RWPE2 (cell line): ENCODE measurements at regions not wholly inside any gene's neighbourhood (a gene's known extent, or its start where the extent isn't known, plus 50 kb on each side); places are given as distances from the start of the nearest gene placed in this dataset.

Source experiments
- ATAC-seq: fragments of 200-7000 bp; cut with Tn5 transposase; 3 replicates; pipeline ENCODE4 v1.9.1; 2021; ENCODE audit warnings: low read depth
- DNase-seq: peaks from one replicate; pipeline ENCODE4 v3.0.0-alpha.2; 2020; ENCODE audit warnings: low spot score
- H3K27ac ChIP-seq: fragments of 450-650 bp; 2 replicates; pipeline ENCODE4 v1.5.1; 2017; ENCODE audit warnings: mild to moderate bottlenecking; ENCODE audit not compliant: poor library complexity, severe bottlenecking
- H3K27me3 ChIP-seq: fragments of 250-450 bp; sonication (Bioruptor Pico); 2 replicates; pipeline ENCODE4 v1.5.1; 2021; ENCODE audit warnings: mild to moderate bottlenecking, moderate library complexity; ENCODE audit not compliant: insufficient read depth, poor library complexity, severe bottlenecking
- H3K36me3 ChIP-seq: fragments of 250-450 bp; sonication (Bioruptor Pico); 2 replicates; pipeline ENCODE4 v1.5.1; 2020; ENCODE audit warnings: low read depth, mild to moderate bottlenecking, moderate library complexity
- H3K4me1 ChIP-seq: fragments of 250-450 bp; sonication (Bioruptor Pico); 2 replicates; pipeline ENCODE4 v1.5.1; 2021; ENCODE audit warnings: mild to moderate bottlenecking, moderate library complexity; ENCODE audit not compliant: insufficient read depth, poor library complexity, severe bottlenecking
- H3K4me3 ChIP-seq: fragments of 250-450 bp; sonication (Bioruptor Pico); 2 replicates; pipeline ENCODE4 v1.5.1; 2021; ENCODE audit warnings: mild to moderate bottlenecking, moderate library complexity; ENCODE audit not compliant: severe bottlenecking
- H3K9me3 ChIP-seq: fragments of 250-450 bp; sonication (Bioruptor Pico); 2 replicates; pipeline ENCODE4 v1.5.1; 2021; ENCODE audit warnings: mild to moderate bottlenecking, moderate library complexity; ENCODE audit not compliant: severe bottlenecking
- TF ChIP-seq, protein P1 (sequence below): fragments of 450-650 bp; IDR thresholded peaks from one replicate; pipeline ENCODE4 v1.5.1; 2017; ENCODE audit warnings: mild to moderate bottlenecking, moderate library complexity; ENCODE audit not compliant: poor library complexity, severe bottlenecking

- Histone ChIP-seq H3K36me3 (no peaks in the 10 kb centered on the region), H3K4me3 (no peak overlapping the region), H3K9me3 (no peaks in the 10 kb centered on the region), H3K27ac (no peak overlapping the region), H3K4me1 (no peaks in the 10 kb centered on the region), H3K27me3 (no peaks in the 10 kb centered on the region)
- DNase-seq (no peak), ATAC-seq (no peak)
- TF ChIP-seq, protein P1, sequence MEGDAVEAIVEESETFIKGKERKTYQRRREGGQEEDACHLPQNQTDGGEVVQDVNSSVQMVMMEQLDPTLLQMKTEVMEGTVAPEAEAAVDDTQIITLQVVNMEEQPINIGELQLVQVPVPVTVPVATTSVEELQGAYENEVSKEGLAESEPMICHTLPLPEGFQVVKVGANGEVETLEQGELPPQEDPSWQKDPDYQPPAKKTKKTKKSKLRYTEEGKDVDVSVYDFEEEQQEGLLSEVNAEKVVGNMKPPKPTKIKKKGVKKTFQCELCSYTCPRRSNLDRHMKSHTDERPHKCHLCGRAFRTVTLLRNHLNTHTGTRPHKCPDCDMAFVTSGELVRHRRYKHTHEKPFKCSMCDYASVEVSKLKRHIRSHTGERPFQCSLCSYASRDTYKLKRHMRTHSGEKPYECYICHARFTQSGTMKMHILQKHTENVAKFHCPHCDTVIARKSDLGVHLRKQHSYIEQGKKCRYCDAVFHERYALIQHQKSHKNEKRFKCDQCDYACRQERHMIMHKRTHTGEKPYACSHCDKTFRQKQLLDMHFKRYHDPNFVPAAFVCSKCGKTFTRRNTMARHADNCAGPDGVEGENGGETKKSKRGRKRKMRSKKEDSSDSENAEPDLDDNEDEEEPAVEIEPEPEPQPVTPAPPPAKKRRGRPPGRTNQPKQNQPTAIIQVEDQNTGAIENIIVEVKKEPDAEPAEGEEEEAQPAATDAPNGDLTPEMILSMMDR = no peak
These were observed 154.0 kb upstream of the LSM8 start for GRCh38 chr7:118029826-118030422.

DNA sequence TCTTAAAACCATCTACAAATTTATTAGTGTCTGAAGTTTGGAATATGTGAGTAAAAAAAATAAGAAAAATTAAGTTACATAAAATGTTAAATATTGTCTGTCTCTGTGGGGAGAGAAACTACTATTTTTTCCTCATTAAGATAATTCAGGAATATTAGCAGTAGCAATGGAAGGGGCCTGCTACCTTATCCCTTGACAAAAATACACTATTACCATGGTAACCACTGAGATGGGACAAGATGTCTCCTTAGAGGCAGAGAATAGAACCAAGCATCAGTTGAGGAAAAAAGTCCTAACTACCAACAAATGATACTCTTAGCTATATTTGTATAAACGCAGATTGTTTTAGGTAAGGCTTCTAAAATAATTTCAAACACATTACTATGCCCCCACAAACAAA, 150.7 kb upstream of the LSM8 start:
- TF ChIP-seq, protein P1 = no peak
- Histone ChIP-seq H3K9me3 (no peaks in the 10 kb centered on the region), H3K27me3 (no peaks in the 10 kb centered on the region), H3K27ac (no peak overlapping the region), H3K36me3 (no peaks in the 10 kb centered on the region), H3K4me1 (no peaks in the 10 kb centered on the region), H3K4me3 (no peak overlapping the region)
- ATAC-seq = no peak
- DNase-seq = no peak

GRCh38 chr7:118039963-118040489, 143.9 kb upstream of the LSM8 start:
- Histone ChIP-seq H3K27me3 (no peaks in the 10 kb centered on the region), H3K4me3 (no peak overlapping the region), H3K36me3 (no peaks in the 10 kb centered on the region), H3K9me3 (no peaks in the 10 kb centered on the region), H3K27ac (no peak overlapping the region), H3K4me1 (no peaks in the 10 kb centered on the region)
- TF ChIP-seq, protein P1 = no peak
- no peak for DNase-seq
- ATAC-seq = no peak

DNA sequence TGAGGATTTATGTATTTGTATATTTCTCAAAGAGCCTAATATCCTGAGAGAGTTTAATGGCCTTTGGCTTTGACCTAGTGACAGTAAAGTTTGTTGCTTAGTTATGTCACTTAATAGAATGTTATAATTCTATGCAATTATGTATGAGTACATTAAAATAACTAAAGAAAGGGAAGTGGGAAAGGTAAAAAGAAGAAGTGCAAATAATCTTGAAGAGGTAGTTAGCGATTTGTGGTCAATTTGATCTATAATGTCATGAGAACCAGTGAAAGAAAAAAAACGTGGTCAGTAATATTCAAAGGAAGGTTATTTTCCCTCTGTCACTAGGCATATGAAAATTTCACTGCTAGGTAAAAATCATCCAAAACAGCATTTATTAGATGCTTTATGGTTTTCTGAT, 143.4 kb upstream of the LSM8 start:
- DNase-seq (no peak), ATAC-seq (no peak)
- Histone ChIP-seq H3K9me3 (no peaks in the 10 kb centered on the region), H3K36me3 (no peaks in the 10 kb centered on the region), H3K4me3 (no peak overlapping the region), H3K27me3 (no peaks in the 10 kb centered on the region), H3K27ac (no peak overlapping the region), H3K4me1 (no peaks in the 10 kb centered on the region)
- TF ChIP-seq, protein P1 = no peak

- no peak overlapping the region for H3K27ac ChIP-seq
- H3K9me3 ChIP-seq = no peaks in the 10 kb centered on the region
- peak; percentile 49; the same call in 2 of the 3 replicates for ATAC-seq
- H3K4me3 ChIP-seq = no peak overlapping the region
- no peaks in the 10 kb centered on the region for H3K27me3 ChIP-seq
- DNase-seq = no peak
- TF ChIP-seq, protein P1 = no peak
- H3K4me1 ChIP-seq = no peaks in the 10 kb centered on the region
- H3K36me3 ChIP-seq = no peaks in the 10 kb centered on the region
These were observed 142.6 kb upstream of the LSM8 start for GRCh38 chr7:118041251-118041878.
